BLaER1 (cell line): ENCODE measurements at regions not wholly inside any gene's neighbourhood (a gene's known extent, or its start where the extent isn't known, plus 50 kb on each side); places are given as distances from the start of the nearest gene placed in this dataset.

Source experiments
- H3K27ac ChIP-seq: shearing (Covaris generic); formaldehyde crosslinking; 2 replicates; pipeline ENCODE4 v1.8.1; 2022
- H3K27me3 ChIP-seq: shearing (Covaris generic); formaldehyde crosslinking; 2 replicates; pipeline ENCODE4 v1.8.1; 2022
- H3K36me3 ChIP-seq: shearing (Covaris generic); formaldehyde crosslinking; 2 replicates; pipeline ENCODE4 v1.8.1; 2022
- H3K4me1 ChIP-seq: shearing (Covaris generic); formaldehyde crosslinking; 2 replicates; pipeline ENCODE4 v1.8.1; 2022
- H3K4me2 ChIP-seq: shearing (Covaris generic); formaldehyde crosslinking; 2 replicates; pipeline ENCODE4 v1.8.1; 2022
- H3K4me3 ChIP-seq: shearing (Covaris generic); formaldehyde crosslinking; 2 replicates; pipeline ENCODE4 v1.8.1; 2022
- H3K9ac ChIP-seq: shearing (Covaris generic); formaldehyde crosslinking; 2 replicates; pipeline ENCODE4 v1.8.1; 2022
- H3K9me3 ChIP-seq: shearing (Covaris generic); formaldehyde crosslinking; 2 replicates; pipeline ENCODE4 v1.8.1; 2022
- H4K20me1 ChIP-seq: shearing (Covaris generic); formaldehyde crosslinking; 2 replicates; pipeline ENCODE4 v1.8.1; 2022
- Cebpa-rat ChIP-seq: shearing (Covaris generic); IDR thresholded peaks from 2 replicates; pipeline ENCODE4 v1.8.1; 2022

GRCh38 chr4:133096972-133097371, 52.1 kb upstream of the PCDH10 start:
- Histone ChIP-seq H3K27ac (no peak overlapping the region), H3K4me2 (no peak overlapping the region)
- no peak for TF ChIP-seq Cebpa-rat

More at GRCh38 chr4:133096972-133097371, 52.1 kb upstream of the PCDH10 start:
- no peaks in the 10 kb centered on the region for H3K27me3 ChIP-seq
- no peaks in the 10 kb centered on the region for H4K20me1 ChIP-seq
- no peak overlapping the region for H3K4me3 ChIP-seq
- no peaks in the 10 kb centered on the region for H3K4me1 ChIP-seq
- no peak overlapping the region for H3K9ac ChIP-seq
- no peaks in the 10 kb centered on the region for H3K36me3 ChIP-seq
- H3K9me3 ChIP-seq, result no peaks in the 10 kb centered on the region
